ENCODE measurements at regions not wholly inside any gene's neighbourhood (a gene's known extent, or its start where the extent isn't known, plus 50 kb on each side); places are given as distances from the start of the nearest gene placed in this dataset.

DNA sequence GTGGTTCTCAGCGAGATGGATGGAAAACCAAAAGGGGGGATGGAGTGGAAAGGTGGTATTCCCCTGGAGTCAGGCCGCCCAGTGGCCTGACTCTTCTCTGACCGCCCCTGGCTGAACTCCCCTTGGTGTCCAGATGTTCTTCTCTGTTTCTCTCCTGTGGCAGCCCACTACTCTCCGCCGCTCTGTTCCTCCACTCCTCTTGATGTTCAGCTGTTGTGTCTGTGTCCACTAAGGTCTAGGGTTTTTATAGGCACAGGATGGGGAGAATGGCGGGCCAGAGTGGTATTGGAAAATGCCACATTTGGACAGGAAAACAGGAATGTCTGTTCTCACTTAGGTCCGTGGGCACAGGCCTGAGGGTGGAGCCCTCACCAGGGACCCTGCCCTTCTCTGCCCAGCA lies 954.3 kb upstream of the MBL2 start:
- Histone ChIP-seq H3K9me3 (no peaks in the 10 kb centered on the region), H3K4me3 (no peak overlapping the region), H3K36me3 (no peaks in the 10 kb centered on the region), H3K27me3 (no peaks in the 10 kb centered on the region), H3K27ac (no peak overlapping the region), H3K4me1 (no peaks in the 10 kb centered on the region)
- no peak for ATAC-seq
- TF ChIP-seq POLR2A (IDR thresholded peaks at IDR 0.05), result no peak
- TF ChIP-seq EP300 (IDR thresholded peaks at IDR 0.05), result no peak
- no peak for TF ChIP-seq POLR2AphosphoS5 (IDR thresholded peaks at IDR 0.05)
- no peak for TF ChIP-seq CTCF (IDR thresholded peaks at IDR 0.05)
- WGBS, 2 donors (ENCODE audit: low coverage in 1 of 2), result 79 to 95% methylated on average over 4 of the region's 7 CpGs

- WGBS, 2 donors (ENCODE audit: low coverage in 1 of 2), result 89% methylated on average over 4 of the region's 4 CpGs
- ATAC-seq, result no peak
- Histone ChIP-seq H3K27me3 (no peaks in the 10 kb centered on the region), H3K9me3 (no peaks in the 10 kb centered on the region), H3K4me1 (no peaks in the 10 kb centered on the region), H3K27ac (no peak overlapping the region), H3K36me3 (no peaks in the 10 kb centered on the region), H3K4me3 (no peak overlapping the region)
- TF ChIP-seq CTCF (IDR thresholded peaks at IDR 0.05) (no peak), POLR2A (IDR thresholded peaks at IDR 0.05) (no peak)
These were observed 952.0 kb upstream of the MBL2 start for GRCh38 chr10:53724581-53724980.

GRCh38 chr10:53719658-53720057 lies 947.1 kb upstream of the MBL2 start:
- no peak overlapping the region for H3K27ac ChIP-seq
- H3K36me3 ChIP-seq, result no peaks in the 10 kb centered on the region
- H3K4me3 ChIP-seq, result no peak overlapping the region
- 83% methylated on average over 1 of the region's 1 CpG; no CpG with 5 or more reads in 1 of the 2 donors for WGBS, 2 donors (ENCODE audit: low coverage in 1 of 2)
- TF ChIP-seq POLR2A (IDR thresholded peaks at IDR 0.05) (no peak), EP300 (IDR thresholded peaks at IDR 0.05) (no peak), CTCF (IDR thresholded peaks at IDR 0.05) (no peak), POLR2AphosphoS5 (IDR thresholded peaks at IDR 0.05) (no peak)
- no peaks in the 10 kb centered on the region for H3K27me3 ChIP-seq
- no peaks in the 10 kb centered on the region for H3K9me3 ChIP-seq
- ATAC-seq, result no peak
- no peaks in the 10 kb centered on the region for H3K4me1 ChIP-seq

DNA sequence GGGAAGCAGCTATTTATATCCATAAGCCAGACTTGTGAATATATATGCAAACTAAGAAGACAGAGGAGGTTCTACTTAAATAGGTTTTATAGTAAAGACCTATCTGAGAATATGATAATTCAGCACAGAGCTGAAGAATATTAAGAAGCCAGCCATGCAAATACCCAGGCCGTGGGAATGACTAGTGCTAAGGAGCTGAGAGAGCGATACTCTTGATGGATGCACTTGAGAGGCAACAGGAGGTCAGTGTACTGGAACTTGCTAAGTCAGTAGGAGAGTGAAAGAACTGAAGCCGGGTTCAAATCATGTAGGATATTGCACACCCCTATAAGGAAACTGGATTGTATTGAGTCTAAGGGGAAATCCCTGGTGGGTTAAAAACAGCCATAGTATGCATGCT lies 943.6 kb upstream of the MBL2 start:
- no peak for TF ChIP-seq CTCF (IDR thresholded peaks at IDR 0.05)
- TF ChIP-seq EP300 (IDR thresholded peaks at IDR 0.05), result no peak
- TF ChIP-seq POLR2AphosphoS5 (IDR thresholded peaks at IDR 0.05), result no peak
- TF ChIP-seq POLR2A (IDR thresholded peaks at IDR 0.05), result no peak
- Histone ChIP-seq H3K4me3 (no peak overlapping the region), H3K27ac (no peak overlapping the region), H3K27me3 (no peaks in the 10 kb centered on the region), H3K4me1 (no peaks in the 10 kb centered on the region), H3K36me3 (no peaks in the 10 kb centered on the region), H3K9me3 (no peaks in the 10 kb centered on the region)
- 50 to 91% methylated on average over 1 to 3 of the region's 3 CpGs for WGBS, 2 donors (ENCODE audit: low coverage in 1 of 2)
- no peak for ATAC-seq

DNA sequence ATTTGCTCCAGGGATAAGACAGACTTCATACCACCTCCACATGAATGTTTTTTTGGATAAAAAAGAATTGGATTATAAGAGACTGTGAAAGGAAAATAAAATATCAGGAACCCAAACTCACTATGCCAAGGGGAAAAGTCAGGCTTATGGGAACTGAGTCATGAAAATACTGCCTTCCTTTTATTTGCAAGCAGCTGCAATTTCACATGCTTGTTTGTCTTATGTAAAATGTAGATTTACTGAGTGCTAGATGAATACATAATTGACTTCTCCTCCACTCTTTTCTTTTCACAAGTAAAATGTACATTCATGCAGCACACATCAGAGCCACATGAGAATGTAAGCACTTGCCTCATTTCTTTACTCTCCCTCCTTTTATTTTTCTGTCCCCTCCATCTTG lies 940.8 kb upstream of the MBL2 start:
- ATAC-seq, result no peak
- Histone ChIP-seq H3K36me3 (no peaks in the 10 kb centered on the region), H3K9me3 (no peaks in the 10 kb centered on the region), H3K27ac (no peak overlapping the region), H3K27me3 (no peaks in the 10 kb centered on the region), H3K4me1 (no peaks in the 10 kb centered on the region), H3K4me3 (no peak overlapping the region)
- TF ChIP-seq CTCF (IDR thresholded peaks at IDR 0.05) (no peak), POLR2AphosphoS5 (IDR thresholded peaks at IDR 0.05) (no peak), EP300 (IDR thresholded peaks at IDR 0.05) (no peak), POLR2A (IDR thresholded peaks at IDR 0.05) (no peak)

All from gastroesophageal sphincter (tissue), 4 donors.